Gastrocnemius medialis (tissue), 4 donors: ENCODE measurements at regions not wholly inside any gene's neighbourhood (a gene's known extent, or its start where the extent isn't known, plus 50 kb on each side); places are given as distances from the start of the nearest gene placed in this dataset.
"Not testable (repeated sequence)": the region's sequence is repeated elsewhere in the genome, so short reads cannot be mapped to it uniquely, and the experiment has no call there.

ENCODE experiments used
- ATAC-seq, 2 donors: fragments of 150-250 bp; one replicate each; pipeline ENCODE4 v1.9.1; 2016
- DNase-seq, 2 donors: peaks; one replicate each; pipeline ENCODE4 v3.0.0-alpha.2; 2019
- H3K27ac ChIP-seq, 4 donors: fragments of 200-600 bp; sonication (generic); 1 replicate in 1 of 4; 2 replicates in 3 of 4; pipeline ENCODE4 v1.5.1; 2016 to 2018; ENCODE audit warnings: mild to moderate bottlenecking in 2 of 4, moderate library complexity in 1 of 4
- H3K27me3 ChIP-seq, 3 donors: fragments of 200-600 bp; sonication (generic) in 2 of 3; 1 replicate in 1 of 3; 2 replicates in 2 of 3; pipeline versions ENCODE4 v1.5.1 to v1.6.0; 2016 to 2019; ENCODE audit warnings: mild to moderate bottlenecking in 1 of 3, moderate library complexity in 1 of 3
- H3K36me3 ChIP-seq, 2 donors: fragments of 200-600 bp; sonication (generic) in 1 of 2; one replicate each; pipeline ENCODE4 v1.5.1; 2017 to 2018
- H3K4me1 ChIP-seq, 2 donors: fragments of 200-600 bp; sonication (generic) in 1 of 2; one replicate each; pipeline ENCODE4 v1.5.1; 2016 to 2017; ENCODE audit warnings: mild to moderate bottlenecking in 2 of 2
- H3K4me3 ChIP-seq, 4 donors: fragments of 200-600 bp; sonication (generic) in 3 of 4; 1 replicate in 1 of 4; 2 replicates in 3 of 4; pipeline ENCODE4 v1.5.1; 2016 to 2019; ENCODE audit warnings: mild to moderate bottlenecking in 2 of 4
- H3K9me3 ChIP-seq, 3 donors: fragments of 200-600 bp; sonication (generic) in 2 of 3; 1 replicate in 1 of 3; 2 replicates in 2 of 3; pipeline ENCODE4 v1.5.1; 2016 to 2019
- CTCF ChIP-seq, 5 experiments: fragments of 450-650 bp in 3 of 5; fragments of 200-600 bp in 2 of 5; sonication (generic) in 2 of 5; IDR thresholded peaks in 4 of 5; conservative IDR thresholded peaks in 1 of 5; 1 replicate in 4 of 5; 2 replicates in 1 of 5; pipeline ENCODE4 v1.5.1; 2016 to 2019; ENCODE audit warnings: antibody characterized with exemption in 5 of 5, mild to moderate bottlenecking in 3 of 5, moderate library complexity in 3 of 5
- POLR2A ChIP-seq, 2 donors: fragments of 450-650 bp; IDR thresholded peaks; one replicate each; pipeline ENCODE4 v1.6.1; 2017; ENCODE audit warnings: antibody characterized with exemption in 2 of 2, mild to moderate bottlenecking in 2 of 2, moderate library complexity in 2 of 2
- in situ Hi-C, 4 donors: fragments of 200-750 bp; cut with MboI; loops; one replicate each; pipeline versions ENCODE4 v1.15.0 to v1.8.0; 2017; ENCODE audit warnings: low sequenced_read_pairs in 4 of 4
- intact Hi-C: fragments of 100-400 bp; cut with DNase I; formaldehyde crosslinking; loops from one replicate; pipeline ENCODE4 v1.15.1; 2023; ENCODE audit warnings: low total_unique reads

DNA sequence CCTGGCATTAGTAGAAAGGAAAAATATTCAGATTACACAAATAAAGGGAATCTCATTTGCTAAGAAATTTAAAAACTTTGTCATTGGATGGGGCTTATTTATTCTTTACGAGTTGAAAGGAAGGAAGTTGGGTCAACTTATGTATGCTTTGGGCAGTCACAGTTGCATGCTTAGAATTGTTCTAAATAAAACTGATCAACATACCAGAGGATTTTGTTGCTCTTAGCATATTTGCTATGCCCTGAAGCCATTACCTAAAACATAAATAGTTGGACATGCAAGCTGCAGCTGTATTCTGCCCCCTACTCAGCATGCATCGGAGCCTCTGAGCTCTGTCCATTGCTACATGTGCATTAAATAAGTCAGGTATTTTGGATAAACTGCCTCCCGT is 172.7 kb upstream of the MEF2C start:
- H3K36me3 ChIP-seq, result no peaks in the 10 kb centered on the region
- ATAC-seq (no peak), DNase-seq (no peak)
- H3K4me1 ChIP-seq, result peaks cover 0 to 7% of the 10 kb centered on the region in 2 donors
- intact Hi-C loops, result no loop called here
- H3K9me3 ChIP-seq, result no peaks in the 10 kb centered on the region
- TF ChIP-seq POLR2A (IDR thresholded peaks at IDR 0.05), result no peak
- TF ChIP-seq CTCF (IDR thresholded peaks at IDR 0.05 in 4 of 5, conservative IDR thresholded peaks at IDR 0.05 in 1 of 5), result no peak
- no peaks in the 10 kb centered on the region for H3K27me3 ChIP-seq
- no peak overlapping the region for H3K4me3 ChIP-seq
- in situ Hi-C loops, result loop anchor here in 1 of 4 donors (25.0 kb wide), 1 partner anchor 343 kb away; no protein-coding TSS in a partner anchor
- H3K27ac ChIP-seq, result no peak overlapping the region

DNA sequence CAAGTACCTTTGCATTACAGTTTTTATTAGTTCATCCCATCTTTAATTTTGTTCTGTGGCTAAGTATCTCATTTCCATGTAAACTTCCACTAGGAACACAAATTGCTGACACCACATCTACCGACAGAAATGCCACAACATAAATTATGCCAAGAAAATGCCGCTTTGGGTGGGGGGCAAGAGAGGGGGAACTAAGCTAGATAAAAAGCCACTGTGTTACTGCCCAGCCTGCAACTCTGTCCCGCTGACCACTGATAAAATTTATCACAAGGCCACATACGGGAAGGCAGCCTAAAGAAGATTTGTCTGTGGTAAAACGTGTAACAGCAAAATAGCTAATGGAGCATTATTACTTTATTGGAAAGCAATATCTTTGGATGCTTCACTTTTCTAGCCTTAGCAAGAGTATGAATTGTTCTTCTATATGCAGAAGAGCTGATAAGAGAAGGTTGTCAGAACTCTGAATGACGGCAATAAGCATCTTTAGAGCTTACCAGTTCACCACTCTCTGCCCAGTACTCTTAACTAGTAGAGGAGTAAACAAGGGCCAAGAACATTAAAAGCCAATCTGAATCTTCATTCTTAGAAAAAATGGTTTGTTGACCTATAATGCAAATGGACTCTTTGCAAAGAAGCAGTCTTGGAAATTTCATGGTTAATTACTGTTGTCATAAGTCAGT is 172.2 kb upstream of the MEF2C start:
- intact Hi-C loops (no loop called here), in situ Hi-C loops (loop anchor here in 1 of 4 donors (25.0 kb wide), 1 partner anchor 343 kb away; no protein-coding TSS in a partner anchor)
- Histone ChIP-seq H3K36me3 (no peaks in the 10 kb centered on the region), H3K9me3 (no peaks in the 10 kb centered on the region), H3K4me1 (peaks cover 0 to 7% of the 10 kb centered on the region in 2 donors), H3K27me3 (no peaks in the 10 kb centered on the region), H3K4me3 (no peak overlapping the region), H3K27ac (no peak overlapping the region)
- DNase-seq (no peak), ATAC-seq (no peak)
- TF ChIP-seq CTCF (IDR thresholded peaks at IDR 0.05 in 4 of 5, conservative IDR thresholded peaks at IDR 0.05 in 1 of 5), result no peak

- H3K27me3 ChIP-seq, result no peaks in the 10 kb centered on the region
- H3K4me3 ChIP-seq, result no peak overlapping the region
- DNase-seq (no peak), ATAC-seq (no peak)
- H3K9me3 ChIP-seq, result no peaks in the 10 kb centered on the region
- no peak for TF ChIP-seq POLR2A (IDR thresholded peaks at IDR 0.05)
- no peak for TF ChIP-seq CTCF (IDR thresholded peaks at IDR 0.05 in 4 of 5, conservative IDR thresholded peaks at IDR 0.05 in 1 of 5)
- no peaks in the 10 kb centered on the region for H3K4me1 ChIP-seq
- in situ Hi-C loops (loop anchor here in 1 of 4 donors (25.0 kb wide), 1 partner anchor 341 kb away; no protein-coding TSS in a partner anchor), intact Hi-C loops (no loop called here)
- no peaks in the 10 kb centered on the region for H3K36me3 ChIP-seq
- no peak overlapping the region for H3K27ac ChIP-seq
These were observed 170.6 kb upstream of the MEF2C start for GRCh38 chr5:89053547-89053946.

GRCh38 chr5:89050062-89050461 is 167.1 kb upstream of the MEF2C start:
- H3K36me3 ChIP-seq, H3K4me3 ChIP-seq, intact Hi-C loops, H3K27me3 ChIP-seq, H3K9me3 ChIP-seq, ATAC-seq, H3K27ac ChIP-seq, DNase-seq: not testable (repeated sequence)
- in situ Hi-C loops, result loop anchor here in 1 of 4 donors (25.0 kb wide), 1 partner anchor 338 kb away; no protein-coding TSS in a partner anchor
- H3K4me1 ChIP-seq, result peaks cover 3 to 12% of the 10 kb centered on the region in 2 donors

DNA sequence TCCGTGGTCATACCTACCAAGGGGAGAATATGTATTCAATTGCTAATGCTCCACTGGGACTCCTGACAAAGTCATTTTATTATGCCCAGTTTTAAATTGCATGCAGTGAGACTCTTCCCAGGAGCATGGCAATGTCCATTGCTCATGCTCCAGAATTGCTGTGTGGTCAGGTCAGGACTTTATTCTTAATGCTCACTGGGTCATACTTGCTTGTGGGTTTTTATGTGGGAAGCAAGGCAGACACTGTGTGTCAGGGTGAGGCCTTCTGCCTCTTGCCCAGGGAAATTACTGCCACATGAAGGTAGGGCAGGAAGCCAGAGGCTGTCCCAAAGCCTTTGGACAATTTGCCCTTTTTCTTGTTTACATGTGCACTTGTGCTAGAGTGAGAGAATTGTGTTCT is 164.6 kb upstream of the MEF2C start:
- H3K27ac ChIP-seq, result no peak overlapping the region
- intact Hi-C loops, result no loop called here

More for the DNA sequence above, 164.6 kb upstream of the MEF2C start:
- Histone ChIP-seq H3K36me3 (no peaks in the 10 kb centered on the region), H3K27me3 (no peaks in the 10 kb centered on the region), H3K9me3 (no peaks in the 10 kb centered on the region), H3K4me1 (peaks cover 3 to 12% of the 10 kb centered on the region in 2 donors), H3K4me3 (no peak overlapping the region)
- DNase-seq (peak in 1 of 2 donors; percentile 2), ATAC-seq (peak; percentile 73 to 80)
- in situ Hi-C loops, result no loop called here
- TF ChIP-seq POLR2A (IDR thresholded peaks at IDR 0.05) (no peak), CTCF (IDR thresholded peaks at IDR 0.05 in 4 of 5, conservative IDR thresholded peaks at IDR 0.05 in 1 of 5) (no peak)
